Left lung (tissue), 4 donors: ENCODE measurements at regions not wholly inside any gene's neighbourhood (a gene's known extent, or its start where the extent isn't known, plus 50 kb on each side); places are given as distances from the start of the nearest gene placed in this dataset.

Experiments
- ATAC-seq: fragments of 200-7000 bp; cut with Tn5 transposase; one replicate; pipeline ENCODE4 v1.9.1; 2020; ENCODE audit warnings: moderate library complexity
- DNase-seq, 4 donors: peaks; one replicate each; pipeline ENCODE4 v3.0.0-alpha.2; 2013 to 2020
- H3K27ac ChIP-seq, 2 donors: fragments of 200-600 bp; sonication (generic) in 1 of 2; one replicate each; pipeline versions ENCODE4 v1.5.0 to v1.8.0; 2020 to 2021
- H3K27me3 ChIP-seq, 2 donors: fragments of 200-600 bp; sonication (generic) in 1 of 2; one replicate each; pipeline versions ENCODE4 v1.5.0 to v1.8.0; 2020 to 2021
- H3K36me3 ChIP-seq, 2 donors: fragments of 200-600 bp; sonication (generic) in 1 of 2; one replicate each; pipeline versions ENCODE4 v1.5.0 to v1.8.0; 2020 to 2021
- H3K4me1 ChIP-seq, 2 donors: fragments of 200-600 bp; one replicate each; pipeline ENCODE4 v1.8.0; 2021
- H3K4me3 ChIP-seq, 2 donors: fragments of 200-600 bp; sonication (generic) in 1 of 2; one replicate each; pipeline versions ENCODE4 v1.5.0 to v1.8.0; 2020 to 2021; ENCODE audit warnings: mild to moderate bottlenecking in 1 of 2
- H3K9me3 ChIP-seq, 2 donors: fragments of 200-600 bp; sonication (generic) in 1 of 2; one replicate each; pipeline versions ENCODE4 v1.5.0 to v1.8.0; 2020 to 2021
- CTCF ChIP-seq, 2 donors: fragments of 200-600 bp; sonication (generic) in 1 of 2; IDR thresholded peaks; one replicate each; pipeline versions ENCODE4 v1.5.0 to v1.8.0; 2021; ENCODE audit warnings: antibody characterized with exemption in 2 of 2
- intact Hi-C, 2 donors: fragments of 100-400 bp; cut with DNase I; formaldehyde crosslinking; loops; one replicate each; pipeline versions ENCODE4 v1.11.2 to v1.14.2; 2022
- donor health status: DM: no; HTN: yes; CAD: no.
- donor health status: DM: no; HTN: no; CAD: no.

GRCh38 chr13:84686973-84687372 lies 804.7 kb upstream of the SLITRK1 start:
- peak; percentile 55 for ATAC-seq

DNA sequence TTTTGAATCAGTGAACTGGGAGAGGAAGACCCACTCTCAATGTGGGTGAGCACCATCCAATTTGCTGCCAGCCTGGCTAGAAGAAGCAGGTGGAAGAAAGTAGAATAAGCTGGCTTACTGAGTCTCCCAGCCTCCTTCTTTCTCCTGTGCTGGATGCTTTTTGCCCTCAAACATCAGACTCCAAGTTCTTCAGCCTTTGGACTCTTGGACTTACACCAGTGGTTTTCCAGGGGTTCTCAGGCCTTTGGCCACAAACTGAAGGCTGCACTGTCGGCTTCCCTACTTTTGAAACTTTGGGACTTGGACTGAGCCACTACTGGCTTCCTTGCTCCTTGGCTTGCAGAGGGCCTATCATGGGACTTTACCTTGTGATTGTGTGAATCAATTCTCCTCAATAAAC lies 804.2 kb upstream of the SLITRK1 start:
- Histone ChIP-seq H3K4me1 (no peaks in the 10 kb centered on the region), H3K36me3 (no peaks in the 10 kb centered on the region), H3K4me3 (no peak overlapping the region), H3K9me3 (no peaks in the 10 kb centered on the region), H3K27ac (no peak overlapping the region), H3K27me3 (no peaks in the 10 kb centered on the region)
- TF ChIP-seq CTCF (IDR thresholded peaks at IDR 0.05) = no peak
- no peak for ATAC-seq
- DNase-seq = no peak
- intact Hi-C loops = no loop called here

More at GRCh38 chr13:84686973-84687372, 804.7 kb upstream of the SLITRK1 start:
- intact Hi-C loops = no loop called here
- no peak for TF ChIP-seq CTCF (IDR thresholded peaks at IDR 0.05)
- H3K9me3 ChIP-seq = no peaks in the 10 kb centered on the region
- H3K27me3 ChIP-seq = no peaks in the 10 kb centered on the region
- H3K4me3 ChIP-seq = no peak overlapping the region
- no peaks in the 10 kb centered on the region for H3K4me1 ChIP-seq
- no peaks in the 10 kb centered on the region for H3K36me3 ChIP-seq
- DNase-seq = no peak
- no peak overlapping the region for H3K27ac ChIP-seq

DNA sequence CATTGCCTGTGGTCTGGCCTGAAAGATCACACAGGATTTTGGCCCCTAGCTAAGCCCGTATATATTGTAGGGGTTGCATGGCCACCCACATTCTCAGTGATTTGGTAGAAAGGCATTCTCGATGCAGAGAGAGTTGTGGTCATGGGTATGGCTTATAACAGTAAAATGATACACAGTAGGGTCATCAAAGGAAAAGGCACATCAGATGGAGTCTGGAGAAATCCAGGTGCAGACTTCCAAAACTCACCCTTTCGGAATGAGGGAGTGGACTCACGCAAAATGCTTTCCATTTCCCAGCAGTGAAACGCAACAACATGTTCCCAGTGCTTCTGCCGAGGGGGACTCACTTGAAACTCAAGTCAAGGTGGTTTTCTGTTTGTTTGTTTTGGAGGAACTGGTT lies 802.5 kb upstream of the SLITRK1 start:
- no peaks in the 10 kb centered on the region for H3K36me3 ChIP-seq
- H3K9me3 ChIP-seq = no peaks in the 10 kb centered on the region
- intact Hi-C loops = no loop called here
- no peak overlapping the region for H3K4me3 ChIP-seq
- TF ChIP-seq CTCF (IDR thresholded peaks at IDR 0.05) = no peak
- ATAC-seq = no peak
- no peaks in the 10 kb centered on the region for H3K27me3 ChIP-seq
- no peaks in the 10 kb centered on the region for H3K4me1 ChIP-seq
- DNase-seq = no peak
- H3K27ac ChIP-seq = no peak overlapping the region

GRCh38 chr13:84684048-84684662 lies 801.9 kb upstream of the SLITRK1 start:
- no peak for DNase-seq
- ATAC-seq = no peak
- H3K4me1 ChIP-seq = no peaks in the 10 kb centered on the region
- intact Hi-C loops = no loop called here
- no peak overlapping the region for H3K27ac ChIP-seq
- no peak overlapping the region for H3K4me3 ChIP-seq
- H3K9me3 ChIP-seq = no peaks in the 10 kb centered on the region
- no peaks in the 10 kb centered on the region for H3K36me3 ChIP-seq
- H3K27me3 ChIP-seq = no peaks in the 10 kb centered on the region
- no peak for TF ChIP-seq CTCF (IDR thresholded peaks at IDR 0.05)

GRCh38 chr13:84683448-84683847 lies 801.2 kb upstream of the SLITRK1 start:
- intact Hi-C loops = no loop called here
- Histone ChIP-seq H3K4me1 (no peaks in the 10 kb centered on the region), H3K27ac (no peak overlapping the region), H3K9me3 (no peaks in the 10 kb centered on the region), H3K27me3 (no peaks in the 10 kb centered on the region), H3K36me3 (no peaks in the 10 kb centered on the region), H3K4me3 (no peak overlapping the region)
- no peak for TF ChIP-seq CTCF (IDR thresholded peaks at IDR 0.05)
- ATAC-seq (no peak), DNase-seq (no peak)
